GM18507 (cell line): ENCODE measurements at regions not wholly inside any gene's neighbourhood (a gene's known extent, or its start where the extent isn't known, plus 50 kb on each side); places are given as distances from the start of the nearest gene placed in this dataset.

Experiments
- DNase-seq: peaks from one replicate; pipeline ENCODE4 v3.0.0; 2011; ENCODE audit warnings: low read depth; ENCODE audit not compliant: insufficient read length; ENCODE audit errors: extremely low spot score
- FAIRE-seq: peaks from 2 replicates; lab custom pipeline; 2011; peaks lifted over from hg19 to GRCh38; lab: Jason Lieb, UNC

DNA sequence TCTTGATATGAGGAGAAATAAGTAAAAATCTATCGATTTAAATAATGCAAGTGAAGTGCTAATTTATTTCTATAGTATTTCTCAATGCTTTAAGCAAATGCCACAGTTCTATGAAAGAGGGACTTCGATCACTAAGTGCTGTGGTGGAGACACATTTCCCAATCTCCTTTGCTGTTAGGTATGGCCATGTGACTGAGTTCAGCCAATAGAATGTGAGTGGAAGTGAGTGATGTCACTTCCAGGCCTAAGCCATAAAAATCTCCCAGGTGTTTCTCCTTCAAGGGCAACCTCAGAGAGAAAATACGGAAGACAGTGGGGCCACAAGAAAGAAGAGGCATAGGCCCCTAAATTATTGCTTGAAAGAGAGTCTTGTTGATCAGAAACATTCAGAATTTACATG is 100.3 kb upstream of the ANKH start:
- FAIRE-seq (no peak), DNase-seq (no peak)

DNA sequence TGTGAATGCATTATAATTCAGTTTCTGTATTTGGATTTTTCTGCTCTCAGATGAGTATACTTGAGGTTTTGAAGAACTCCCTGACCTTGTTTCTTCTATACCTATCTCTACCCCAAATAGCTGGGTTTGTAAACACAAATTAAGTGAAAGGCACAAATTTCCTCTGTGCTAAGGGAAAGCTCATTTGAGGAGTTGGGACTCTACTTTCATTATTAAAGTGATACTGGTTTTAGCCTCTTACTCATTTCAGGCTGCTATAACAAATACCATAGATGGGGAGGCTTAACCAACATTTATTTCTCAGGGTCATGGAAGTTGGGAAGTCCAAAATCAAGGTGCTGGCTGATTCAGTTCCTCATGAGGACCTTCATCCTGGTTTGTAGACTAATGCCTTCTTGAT is 97.2 kb upstream of the ANKH start:
- DNase-seq (no peak), FAIRE-seq (no peak)

DNA sequence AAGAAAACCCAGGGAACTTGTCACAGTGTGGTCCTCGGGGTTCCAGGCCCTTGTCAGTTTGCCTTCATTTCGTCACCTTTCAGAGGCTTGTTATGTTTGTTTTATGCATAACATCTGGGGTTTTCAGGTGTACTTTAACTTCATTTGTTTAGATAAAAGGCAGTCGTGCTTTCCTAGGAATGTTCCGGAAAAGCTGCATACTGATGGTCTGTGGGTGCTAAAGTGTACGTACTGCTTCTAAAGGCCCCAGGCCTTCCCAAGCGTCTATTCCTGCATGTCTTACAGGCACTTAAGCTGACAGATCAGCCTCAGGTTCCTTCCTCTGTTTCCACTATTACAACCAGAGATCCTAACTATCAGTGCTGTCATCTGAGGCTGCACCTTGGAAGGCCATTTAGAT is 95.6 kb upstream of the ANKH start:
- FAIRE-seq (no peak), DNase-seq (no peak)

DNA sequence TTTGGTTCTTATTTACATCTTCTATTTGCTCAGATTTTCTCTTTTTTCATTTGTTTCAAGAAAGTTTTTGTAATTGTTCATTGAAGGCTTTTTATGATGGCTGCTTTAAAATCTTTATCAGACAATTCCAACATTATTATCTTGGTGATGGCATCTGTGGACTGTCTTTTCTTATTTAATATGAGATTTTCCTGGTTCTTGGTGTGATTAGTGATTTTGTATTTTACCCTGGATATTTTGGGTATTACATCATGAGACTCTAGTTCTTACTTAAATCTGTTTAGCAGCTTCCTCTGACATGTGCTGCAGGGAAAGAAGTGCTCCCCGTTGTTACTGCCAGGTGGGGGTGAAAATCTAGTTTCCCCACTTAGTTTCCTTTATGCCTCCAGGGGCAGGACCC is 94.2 kb upstream of the ANKH start:
- no peak for DNase-seq
- no peak for FAIRE-seq

GRCh38 chr5:14962604-14963003 is 91.0 kb upstream of the ANKH start:
- DNase-seq = no peak
- FAIRE-seq = no peak

DNA sequence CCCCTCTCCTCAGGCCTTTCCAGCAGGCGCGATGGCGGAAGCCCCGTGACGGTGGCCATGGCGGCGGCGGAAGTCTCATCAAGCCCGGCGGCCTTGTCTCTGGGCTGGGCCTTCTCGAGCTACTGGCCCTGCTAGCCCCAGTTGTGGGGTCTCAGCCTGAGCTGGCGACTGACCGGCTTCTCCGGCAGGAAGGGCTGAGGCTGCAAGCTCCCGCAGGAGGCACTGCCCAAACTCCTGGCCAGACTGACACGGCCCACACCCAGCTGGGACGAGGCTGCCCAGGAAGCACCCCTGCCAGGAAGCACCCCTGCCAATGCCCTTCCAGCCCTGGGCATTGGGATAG is 88.5 kb upstream of the ANKH start:
- FAIRE-seq = no peak
- no peak for DNase-seq

DNA sequence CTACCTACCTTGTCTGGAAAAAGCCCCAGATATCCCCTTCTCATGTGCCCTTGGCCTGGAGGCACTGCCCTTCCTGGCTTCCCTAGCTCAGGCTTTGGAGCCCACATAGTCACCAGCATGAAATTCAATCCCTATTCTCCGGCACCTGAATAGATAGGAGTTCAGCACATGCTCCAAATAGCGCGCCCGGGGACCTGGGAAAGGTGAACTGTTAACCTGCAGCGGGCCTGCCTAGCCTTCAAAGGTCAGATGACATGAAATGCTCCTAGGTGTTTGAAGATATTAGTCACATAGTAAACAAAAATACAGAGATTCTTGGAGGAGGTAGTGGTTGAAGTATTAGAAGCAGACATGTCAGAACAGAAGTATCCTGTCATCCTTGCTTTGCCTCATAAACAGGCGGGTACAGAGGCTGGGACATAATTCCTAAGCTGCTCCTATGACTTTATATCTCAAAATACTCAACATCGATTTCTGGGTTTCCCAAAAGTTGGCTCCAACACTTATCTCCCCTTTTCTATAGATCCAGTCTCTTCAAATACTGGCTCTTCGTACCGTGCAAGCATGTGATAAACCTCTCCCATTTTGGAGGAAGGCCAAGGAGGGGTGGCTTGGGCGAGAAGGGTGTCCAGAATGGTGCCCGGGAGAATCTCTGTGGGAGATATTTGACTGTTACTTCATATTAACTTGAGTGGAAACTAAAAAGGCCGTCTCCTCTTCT is 88.0 kb upstream of the ANKH start:
- FAIRE-seq (no peak), DNase-seq (no peak)

GRCh38 chr5:14958188-14958587 is 86.6 kb upstream of the ANKH start:
- no peak for FAIRE-seq
- DNase-seq = no peak

DNA sequence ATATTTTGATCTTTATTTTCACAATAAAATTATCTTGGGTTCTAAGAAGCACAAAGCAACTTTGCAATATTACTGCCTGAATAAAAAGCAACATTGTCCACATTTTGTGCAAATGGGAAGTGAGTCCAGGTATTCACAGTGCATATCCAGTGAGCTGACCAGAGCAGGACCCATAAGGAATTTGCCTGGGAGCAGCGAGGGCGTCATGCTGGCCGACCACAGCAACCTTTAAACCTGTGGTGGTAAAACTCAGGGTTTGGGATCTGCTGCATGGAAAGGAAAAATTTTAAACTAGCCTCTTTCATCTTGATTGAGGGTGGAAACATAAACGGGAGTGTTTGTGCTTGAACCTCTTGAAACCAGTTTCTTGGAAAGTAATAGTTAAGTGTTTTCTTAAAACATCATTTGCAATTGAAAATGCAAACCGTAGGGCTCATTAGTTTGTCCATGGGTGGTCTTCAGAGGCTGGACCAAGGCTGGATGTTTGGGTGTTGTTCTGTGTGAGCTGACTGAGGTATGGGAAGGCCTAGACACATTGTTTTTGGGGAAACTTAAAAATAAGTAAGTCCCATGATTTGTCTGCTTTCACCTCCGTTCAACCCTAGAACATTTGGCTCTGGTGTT is 85.0 kb upstream of the ANKH start:
- no peak for DNase-seq
- FAIRE-seq = no peak

DNA sequence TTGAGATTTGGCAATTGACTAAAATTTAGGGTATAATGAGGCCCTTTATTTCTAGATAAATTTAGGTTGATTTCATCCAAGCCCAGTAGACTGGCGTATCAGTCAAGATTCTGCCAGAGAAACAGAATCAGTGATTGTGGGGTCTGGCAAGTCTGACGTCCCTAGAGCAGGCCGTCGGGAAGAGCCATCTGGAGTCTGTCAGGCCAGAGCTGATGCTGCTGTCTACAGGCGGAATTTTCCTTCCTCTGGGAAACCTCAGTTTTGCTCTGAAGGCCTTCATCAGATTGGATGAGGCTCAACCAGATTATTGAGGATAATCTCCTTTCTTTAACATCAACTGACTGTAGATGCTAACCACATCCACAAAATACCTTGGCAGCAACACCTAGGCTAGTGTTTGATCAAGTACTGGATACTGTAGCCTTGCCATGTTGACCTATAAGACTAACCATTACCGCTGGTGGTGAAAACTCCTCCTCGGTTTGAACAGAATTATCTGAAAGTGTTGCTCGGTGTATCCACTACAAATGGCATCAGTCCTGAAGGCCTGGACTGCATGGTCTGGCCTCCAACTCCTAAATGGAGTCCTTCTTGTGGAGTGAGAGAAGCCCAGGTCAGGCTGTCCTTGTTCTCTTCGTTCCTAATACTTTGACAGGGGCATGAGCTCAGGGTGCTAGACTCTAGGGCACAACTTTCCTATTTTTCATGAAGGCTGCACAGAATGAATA is 83.2 kb upstream of the ANKH start:
- FAIRE-seq (no peak), DNase-seq (no peak)

GRCh38 chr5:14954216-14954615 is 82.6 kb upstream of the ANKH start:
- FAIRE-seq (no peak), DNase-seq (no peak)

GRCh38 chr5:14953075-14953607 is 81.6 kb upstream of the ANKH start:
- DNase-seq (no peak), FAIRE-seq (no peak)

GRCh38 chr5:14948383-14948782 is 76.8 kb upstream of the ANKH start:
- DNase-seq (no peak), FAIRE-seq (no peak)

DNA sequence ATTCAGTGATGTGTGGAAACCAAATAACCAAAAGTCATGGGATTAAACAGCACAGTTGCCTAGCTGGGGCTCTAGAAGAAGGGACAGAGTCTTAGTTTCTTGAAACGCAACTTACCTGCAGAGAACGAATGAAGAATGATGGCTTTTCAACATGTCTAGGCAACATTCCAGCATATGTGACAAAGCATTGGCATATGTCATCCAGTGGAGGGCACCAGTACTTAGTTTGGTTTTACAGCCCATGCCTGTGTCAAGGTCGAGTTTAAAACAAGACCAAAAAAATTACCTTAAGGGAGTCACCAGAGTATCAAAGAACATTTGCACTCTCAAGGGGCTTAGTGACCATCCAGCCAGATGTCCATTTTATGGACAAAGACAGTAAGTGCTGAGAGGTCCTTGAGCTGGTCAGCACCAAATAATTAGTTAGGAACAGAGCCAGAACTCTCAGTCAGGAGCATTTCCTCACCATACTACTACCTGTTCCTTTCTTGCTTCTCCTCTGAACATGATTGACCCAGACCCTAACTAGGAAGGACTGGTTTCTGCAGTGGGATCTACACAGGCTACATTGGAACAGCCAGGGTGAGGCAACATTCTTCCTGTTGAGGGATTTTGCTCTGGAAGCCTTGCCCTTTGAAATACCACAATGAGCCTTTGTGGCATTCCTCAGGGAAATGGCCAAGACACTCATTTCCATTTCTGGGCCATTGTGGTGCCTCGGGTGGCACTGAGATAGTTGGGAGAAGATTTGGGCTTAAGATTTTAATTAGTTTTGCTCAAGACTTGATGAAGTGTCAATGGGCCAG is 75.4 kb upstream of the ANKH start:
- DNase-seq (no peak), FAIRE-seq (peak; percentile 63)

DNA sequence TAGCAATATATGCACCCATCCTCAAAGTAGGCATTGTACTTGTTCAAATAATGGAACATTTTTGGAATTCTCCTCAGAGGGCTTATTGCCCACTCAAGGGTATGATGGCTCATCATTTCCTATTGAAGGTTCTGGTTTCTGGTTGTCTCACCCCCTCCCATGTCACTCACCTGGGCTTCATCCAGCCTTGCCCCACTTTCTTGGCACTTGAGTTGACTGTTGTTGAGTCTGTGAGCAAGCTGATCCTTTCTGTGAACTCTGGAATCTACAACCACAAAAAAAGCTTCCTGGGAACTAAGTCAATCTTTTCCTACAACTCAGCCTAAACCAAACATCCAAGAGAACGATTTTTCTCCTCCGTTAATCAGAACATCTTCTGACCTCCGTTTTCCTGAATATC is 73.9 kb upstream of the ANKH start:
- no peak for FAIRE-seq
- DNase-seq = no peak

DNA sequence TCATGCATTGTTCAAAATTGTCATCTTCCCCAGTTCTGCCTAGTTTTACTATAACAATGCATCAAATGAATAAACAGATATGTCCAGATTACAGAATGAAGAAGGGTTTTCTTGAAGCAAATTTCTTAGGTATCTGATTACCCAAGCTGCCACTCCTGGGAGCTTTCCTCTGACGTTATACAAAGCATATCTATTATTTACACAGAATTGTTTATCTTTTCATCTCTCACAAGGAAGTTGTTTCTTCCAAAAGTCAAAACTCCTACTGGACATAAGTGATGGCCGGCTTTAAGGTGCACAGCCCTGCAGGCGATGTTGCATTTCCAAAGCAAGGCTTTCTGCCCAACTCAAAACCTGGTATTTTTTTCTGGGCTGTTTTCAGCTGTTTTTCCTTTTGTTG is 73.4 kb upstream of the ANKH start:
- no peak for FAIRE-seq
- no peak for DNase-seq

DNA sequence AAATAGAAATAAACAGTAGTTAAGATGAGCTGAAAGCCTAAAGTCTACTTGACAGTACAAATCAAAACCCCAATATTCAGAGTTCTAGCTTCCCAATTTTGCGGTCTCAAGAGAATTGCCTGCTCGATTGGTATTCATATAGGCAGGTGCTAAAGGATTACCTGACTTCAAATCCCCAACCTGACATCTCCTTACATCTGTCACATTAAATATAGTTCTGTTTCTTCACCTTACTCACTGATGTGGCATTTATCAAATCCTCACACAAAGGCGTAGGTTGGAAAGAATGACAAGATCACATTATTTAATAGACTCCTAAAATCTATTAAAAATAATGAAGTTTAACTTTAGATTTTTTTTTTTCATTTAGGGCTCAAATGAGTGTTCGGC is 72.8 kb upstream of the ANKH start:
- DNase-seq (no peak), FAIRE-seq (no peak)

DNA sequence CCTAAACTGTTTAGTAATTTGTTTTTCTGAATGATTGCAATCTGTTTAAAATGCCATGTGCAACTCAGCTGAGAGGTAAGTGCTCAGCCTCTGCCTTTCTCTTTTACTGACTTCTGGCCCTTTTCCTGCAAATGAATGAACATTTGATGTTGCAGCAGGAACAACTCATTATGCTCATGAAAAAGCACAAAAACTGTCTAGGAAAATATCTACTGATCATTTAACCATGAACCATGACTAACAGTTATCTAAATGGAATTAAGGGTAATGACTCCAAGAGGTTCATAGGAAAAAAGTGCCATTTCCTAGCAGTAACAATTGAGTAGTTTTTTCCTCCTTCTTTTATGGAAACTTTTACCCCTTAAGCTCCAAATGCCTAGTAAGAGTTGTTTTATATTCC is 70.6 kb upstream of the ANKH start:
- DNase-seq = no peak
- no peak for FAIRE-seq

GRCh38 chr5:14937254-14937653 is 65.7 kb upstream of the ANKH start:
- DNase-seq (no peak), FAIRE-seq (no peak)

GRCh38 chr5:14936588-14936987 is 65.0 kb upstream of the ANKH start:
- FAIRE-seq (no peak), DNase-seq (no peak)
